Urinary bladder (tissue), 3 donors: ENCODE measurements at regions not wholly inside any gene's neighbourhood (a gene's known extent, or its start where the extent isn't known, plus 50 kb on each side); places are given as distances from the start of the nearest gene placed in this dataset.
"Not testable (repeated sequence)": the region's sequence is repeated elsewhere in the genome, so short reads cannot be mapped to it uniquely, and the experiment has no call there.

Experiments
- DNase-seq: peaks from one replicate; pipeline ENCODE4 v3.0.0-alpha.2; 2015; ENCODE audit errors: extremely low spot score
- H3K27ac ChIP-seq: one replicate; pipeline ENCODE4 v1.5.1; 2013; ENCODE audit warnings: low read depth, mild to moderate bottlenecking, moderate library complexity
- H3K36me3 ChIP-seq: one replicate; pipeline ENCODE4 v1.6.1; 2013; ENCODE audit warnings: mild to moderate bottlenecking, moderate library complexity; ENCODE audit not compliant: insufficient read depth
- H3K4me1 ChIP-seq: one replicate; pipeline ENCODE4 v1.6.1; 2013; ENCODE audit warnings: mild to moderate bottlenecking, moderate library complexity; ENCODE audit not compliant: insufficient read depth
- H3K4me3 ChIP-seq: one replicate; pipeline ENCODE4 v1.5.1; 2013; ENCODE audit warnings: low read depth, low read length
- WGBS: extraction: QIAGEN DNeasy Blood & Tissue Kit; methylation state at CpG from one replicate; pipeline ENCODE4 v1.1.7; 2013; 5-methylcytosine and 5-hydroxymethylcytosine counted together
- donor health status: healthy with polysubstance abuse.
- donor health status: healthy.

GRCh38 chr2:12017499-12018157 lies 271.2 kb downstream of the LPIN1 start:
- DNase-seq, result no peak
- no peak overlapping the region for H3K27ac ChIP-seq
- WGBS, result 63% methylated on average over 11 of the region's 11 CpGs
- no peaks in the 10 kb centered on the region for H3K4me1 ChIP-seq
- H3K4me3 ChIP-seq, result no peak overlapping the region
- H3K36me3 ChIP-seq, result no peaks in the 10 kb centered on the region

- H3K36me3 ChIP-seq, DNase-seq, H3K27ac ChIP-seq, H3K4me3 ChIP-seq, H3K4me1 ChIP-seq: not testable (repeated sequence)
- 73% methylated on average over 5 of the region's 5 CpGs for WGBS
Observed at GRCh38 chr2:12018726-12019125, 272.3 kb downstream of the LPIN1 start.

DNA sequence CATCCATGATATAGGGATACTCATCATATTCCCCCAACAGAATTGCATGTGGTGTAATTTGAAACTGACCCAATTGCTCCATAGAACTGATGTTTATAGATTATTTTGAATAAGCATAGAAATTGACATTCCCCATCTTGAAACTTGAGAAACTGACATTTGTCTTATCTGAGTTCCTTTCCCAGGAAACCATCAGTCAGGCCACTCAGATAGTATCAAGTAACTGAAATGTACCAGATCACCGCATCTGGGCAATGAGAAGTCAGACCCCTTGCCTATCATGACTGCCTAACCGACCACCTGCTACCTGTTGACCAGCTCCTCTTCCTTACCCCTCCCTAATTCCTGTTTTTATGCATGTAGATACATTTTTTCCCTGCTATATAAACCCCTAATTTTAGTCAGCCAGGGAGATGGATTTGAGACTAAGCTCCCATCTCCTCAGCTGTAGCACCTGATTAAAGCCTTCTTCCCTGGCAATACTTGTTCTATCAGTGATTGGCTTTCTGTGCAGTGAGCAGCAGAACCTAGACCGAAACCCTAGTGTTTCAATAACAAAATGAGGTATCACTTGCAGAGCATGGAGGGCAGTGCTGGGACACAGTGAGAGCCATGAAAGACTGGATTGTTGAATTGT lies 274.5 kb downstream of the LPIN1 start:
- Histone ChIP-seq H3K36me3 (no peaks in the 10 kb centered on the region), H3K27ac (no peak overlapping the region), H3K4me1 (no peaks in the 10 kb centered on the region), H3K4me3 (no peak overlapping the region)
- no peak for DNase-seq
- 96% methylated on average over 3 of the region's 3 CpGs for WGBS

- 39% methylated on average over 5 of the region's 5 CpGs for WGBS
- not testable (repeated sequence) for H3K36me3 ChIP-seq, DNase-seq, H3K4me1 ChIP-seq, H3K4me3 ChIP-seq, H3K27ac ChIP-seq
Observed at GRCh38 chr2:12024197-12024907, 277.9 kb downstream of the LPIN1 start.

DNA sequence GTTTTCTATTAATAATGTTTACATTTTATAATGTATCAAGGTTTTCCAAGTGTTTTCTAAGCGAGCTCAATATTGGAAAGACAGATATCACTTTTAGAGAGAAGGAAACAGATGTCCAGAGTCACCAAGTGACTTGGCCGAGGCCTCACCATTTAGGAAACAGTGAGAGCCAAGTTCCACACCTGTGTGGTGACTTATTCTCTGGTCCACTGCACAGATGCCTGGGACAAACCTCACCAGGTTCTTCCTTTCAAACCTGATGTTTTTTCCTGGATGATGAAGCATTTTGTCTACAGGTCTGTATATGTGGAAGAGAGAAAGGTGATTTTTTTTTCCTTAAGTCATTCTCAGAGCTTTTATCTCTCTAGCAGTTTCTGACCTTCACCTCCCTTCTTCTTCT lies 280.7 kb downstream of the LPIN1 start:
- Histone ChIP-seq H3K36me3 (no peaks in the 10 kb centered on the region), H3K27ac (no peak overlapping the region), H3K4me1 (no peaks in the 10 kb centered on the region), H3K4me3 (no peak overlapping the region)
- 84% methylated on average over 2 of the region's 2 CpGs for WGBS
- DNase-seq, result no peak

DNA sequence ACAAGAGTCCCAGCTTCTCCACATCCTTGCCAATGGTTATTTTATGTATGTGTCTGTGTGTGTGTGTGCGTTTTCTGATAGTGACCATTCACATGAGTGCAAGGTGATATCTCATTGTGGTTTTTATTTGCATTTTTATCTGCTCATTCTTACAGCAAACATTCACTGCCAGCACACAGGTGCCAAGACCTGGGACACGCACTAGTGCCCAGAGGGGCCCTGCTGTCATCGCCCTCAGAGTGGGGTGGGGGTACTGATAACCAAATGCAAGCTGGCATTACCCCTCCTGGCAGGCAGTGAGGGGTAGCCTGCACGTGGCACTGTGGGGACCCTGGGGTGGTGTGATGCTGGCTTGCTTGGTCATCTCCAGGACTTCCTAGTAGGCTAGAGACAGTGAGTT lies 285.4 kb downstream of the LPIN1 start:
- Histone ChIP-seq H3K27ac (no peak overlapping the region), H3K4me1 (no peaks in the 10 kb centered on the region), H3K36me3 (no peaks in the 10 kb centered on the region), H3K4me3 (no peak overlapping the region)
- 79% methylated on average over 4 of the region's 4 CpGs for WGBS
- DNase-seq, result no peak

- no peaks in the 10 kb centered on the region for H3K4me1 ChIP-seq
- no peak overlapping the region for H3K4me3 ChIP-seq
- DNase-seq, result no peak
- WGBS, result 82% methylated on average over 3 of the region's 3 CpGs
- H3K27ac ChIP-seq, result no peak overlapping the region
- H3K36me3 ChIP-seq, result no peaks in the 10 kb centered on the region
Observed at GRCh38 chr2:12032398-12032797, 286.0 kb downstream of the LPIN1 start.

- no peaks in the 10 kb centered on the region for H3K36me3 ChIP-seq
- no peak overlapping the region for H3K4me3 ChIP-seq
- WGBS, result 76% methylated on average over 2 of the region's 2 CpGs
- H3K27ac ChIP-seq, result no peak overlapping the region
- DNase-seq, result no peak
- no peaks in the 10 kb centered on the region for H3K4me1 ChIP-seq
Observed at GRCh38 chr2:12032975-12033374, 286.5 kb downstream of the LPIN1 start.

GRCh38 chr2:12033494-12033893 lies 287.1 kb downstream of the LPIN1 start:
- H3K4me3 ChIP-seq, result no peak overlapping the region
- no peaks in the 10 kb centered on the region for H3K4me1 ChIP-seq
- no peaks in the 10 kb centered on the region for H3K36me3 ChIP-seq
- WGBS, result 96% methylated on average over 6 of the region's 6 CpGs
- no peak overlapping the region for H3K27ac ChIP-seq
- DNase-seq, result no peak

DNA sequence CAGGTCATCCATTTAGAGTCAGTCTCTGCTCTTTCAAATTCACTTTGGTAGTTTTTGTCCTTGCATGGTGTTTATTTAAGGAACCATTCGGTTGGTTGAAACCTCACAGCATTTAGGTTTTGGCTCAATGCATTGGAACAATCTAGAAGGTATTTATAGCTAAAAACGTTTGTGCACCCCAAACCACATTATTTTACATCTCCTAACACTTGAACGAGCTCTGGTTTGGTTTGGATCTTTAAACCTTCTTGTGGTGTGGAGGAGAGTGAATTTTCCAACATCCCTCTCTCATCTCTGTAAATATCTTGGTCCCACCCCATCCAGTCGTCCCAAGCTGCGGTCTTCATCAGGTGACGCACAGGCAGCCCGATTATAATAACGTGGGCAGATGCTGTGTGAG lies 287.9 kb downstream of the LPIN1 start:
- Histone ChIP-seq H3K4me1 (no peaks in the 10 kb centered on the region), H3K27ac (no peak overlapping the region), H3K4me3 (no peak overlapping the region), H3K36me3 (no peaks in the 10 kb centered on the region)
- 89% methylated on average over 8 of the region's 8 CpGs for WGBS
- DNase-seq, result no peak

GRCh38 chr2:12035029-12035720 lies 288.7 kb downstream of the LPIN1 start:
- no peaks in the 10 kb centered on the region for H3K4me1 ChIP-seq
- no peaks in the 10 kb centered on the region for H3K36me3 ChIP-seq
- DNase-seq, result no peak
- no peak overlapping the region for H3K27ac ChIP-seq
- WGBS, result 80% methylated on average over 11 of the region's 11 CpGs
- no peak overlapping the region for H3K4me3 ChIP-seq

GRCh38 chr2:12035956-12036639 lies 289.7 kb downstream of the LPIN1 start:
- H3K27ac ChIP-seq, result no peak overlapping the region
- DNase-seq, result no peak
- no peaks in the 10 kb centered on the region for H3K36me3 ChIP-seq
- H3K4me1 ChIP-seq, result no peaks in the 10 kb centered on the region
- 90% methylated on average over 1 of the region's 1 CpG for WGBS
- no peak overlapping the region for H3K4me3 ChIP-seq

DNA sequence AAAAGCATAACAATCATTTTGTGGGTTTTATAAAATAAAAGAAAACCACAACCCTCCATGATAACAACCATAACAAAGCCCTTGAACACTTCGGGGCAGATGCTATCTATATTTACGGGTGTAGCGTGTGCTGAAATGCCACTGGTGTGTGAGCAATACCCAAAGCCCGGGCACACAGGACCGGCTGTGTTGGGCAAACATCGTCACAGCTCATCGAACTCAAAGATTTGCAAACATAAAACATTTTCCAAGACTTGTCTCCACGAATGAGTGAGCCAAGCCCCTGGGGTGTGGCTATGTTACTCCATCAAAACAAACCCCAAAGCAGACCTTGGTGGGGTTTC lies 290.2 kb downstream of the LPIN1 start:
- DNase-seq, result no peak
- no peaks in the 10 kb centered on the region for H3K4me1 ChIP-seq
- no peak overlapping the region for H3K27ac ChIP-seq
- WGBS, result 82% methylated on average over 8 of the region's 8 CpGs
- no peaks in the 10 kb centered on the region for H3K36me3 ChIP-seq
- no peak overlapping the region for H3K4me3 ChIP-seq
